IMR-90 (cell line): ENCODE measurements at regions not wholly inside any gene's neighbourhood (a gene's known extent, or its start where the extent isn't known, plus 50 kb on each side); places are given as distances from the start of the nearest gene placed in this dataset.

ENCODE experiments used
- ATAC-seq: fragments of 200-7000 bp; cut with Tn5 transposase; 2 replicates; pipeline ENCODE4 v1.9.1; 2020; ENCODE audit warnings: low read depth, mild to moderate bottlenecking, moderate library complexity
- BruUV-seq: library from RNA; stranded (reverse); fragments of 400-500 nt; replicated peaks from 2 replicates; lab custom pipeline; 2021; lab: Mats Ljungman, UMichigan
- CTCF ChIA-PET: fragments of 300-600 bp; formaldehyde crosslinking; extraction: SDS; loops from one replicate; lab custom pipeline; 2021; ENCODE audit warnings: antibody characterized with exemption; lab: Yijun Ruan, JAX
- POLR2A ChIA-PET: fragments of 300-600 bp; sonication (Branson Sonifier 250); formaldehyde crosslinking; loops from one replicate; lab custom pipeline; 2022; ENCODE audit warnings: antibody characterized with exemption; ENCODE audit not compliant: unreplicated experiment; lab: Charles Lee
- DNase-seq: peaks from one replicate; pipeline ENCODE4 v3.0.0; 2013
- H2AFZ ChIP-seq: replicated peaks from 2 replicates; pipeline ENCODE3; 2013; ENCODE audit warnings: low read length, mild to moderate bottlenecking; ENCODE audit not compliant: poor library complexity
- H2AK5ac ChIP-seq: 2 replicates; pipeline ENCODE4 v1.6.1; 2013; ENCODE audit warnings: low read depth, low read length, inconsistent platforms
- H2AK9ac ChIP-seq: replicated peaks from 2 replicates; pipeline ENCODE3; 2013; ENCODE audit warnings: mild to moderate bottlenecking, low read depth, low read length, moderate library complexity; ENCODE audit not compliant: poor library complexity
- H2BK120ac ChIP-seq: 2 replicates; pipeline ENCODE4 v1.6.1; 2013; ENCODE audit warnings: low read depth, low read length, inconsistent platforms
- H2BK15ac ChIP-seq: 3 replicates; pipeline ENCODE4 v1.6.1; 2013; ENCODE audit warnings: low read depth, low read length, inconsistent platforms
- H2BK20ac ChIP-seq: 2 replicates; pipeline ENCODE4 v1.6.1; 2013; ENCODE audit warnings: low read depth, mild to moderate bottlenecking, inconsistent platforms, low read length, moderate library complexity
- H2BK5ac ChIP-seq: 2 replicates; pipeline ENCODE4 v1.6.1; 2013; ENCODE audit warnings: mild to moderate bottlenecking, low read depth, low read length, inconsistent platforms; ENCODE audit not compliant: poor library complexity, severe bottlenecking
- H3K14ac ChIP-seq: replicated peaks from 2 replicates; pipeline ENCODE4 v1.6.1; 2013; ENCODE audit warnings: low read depth, low read length, inconsistent platforms
- H3K18ac ChIP-seq: 2 replicates; pipeline ENCODE4 v1.6.1; 2013; ENCODE audit warnings: low read depth, low read length, control low read depth
- H3K23ac ChIP-seq: 2 replicates; pipeline ENCODE4 v1.6.1; 2013; ENCODE audit warnings: low read depth, low read length, inconsistent platforms
- H3K27ac ChIP-seq: 2 replicates; pipeline ENCODE4 v1.5.1; 2013; ENCODE audit warnings: mild to moderate bottlenecking, control low read depth, low read length; ENCODE audit not compliant: insufficient read depth
- H3K27me3 ChIP-seq: 2 replicates; pipeline ENCODE4 v1.6.1; 2013; ENCODE audit warnings: low read length; ENCODE audit not compliant: control insufficient read depth, insufficient read depth
- H3K36me3 ChIP-seq: 2 replicates; pipeline ENCODE4 v1.6.1; 2013; ENCODE audit warnings: low read length, mixed read lengths; ENCODE audit not compliant: control insufficient read depth, insufficient read depth
- H3K4ac ChIP-seq: 2 replicates; pipeline ENCODE4 v1.6.1; 2013; ENCODE audit warnings: low read depth, low read length, inconsistent platforms
- H3K4me1 ChIP-seq: 2 replicates; pipeline ENCODE4 v1.6.1; 2013; ENCODE audit warnings: low read length, mixed read lengths; ENCODE audit not compliant: control insufficient read depth, insufficient read depth
- H3K4me2 ChIP-seq: 2 replicates; pipeline ENCODE4 v1.6.1; 2013; ENCODE audit warnings: low read depth, mild to moderate bottlenecking, control low read depth, low read length, moderate library complexity
- H3K4me3 ChIP-seq: 2 replicates; pipeline ENCODE4 v1.5.1; 2013; ENCODE audit warnings: low read depth, mild to moderate bottlenecking, control low read depth, low read length, moderate library complexity; ENCODE audit not compliant: insufficient read depth
- H3K56ac ChIP-seq: 2 replicates; pipeline ENCODE4 v1.6.1; 2013; ENCODE audit warnings: low read length, inconsistent platforms; ENCODE audit not compliant: insufficient read depth; ENCODE audit errors: extremely low read depth
- H3K79me1 ChIP-seq, 2 experiments: 2 replicates each; pipeline ENCODE4 v1.6.1; 2013; ENCODE audit warnings: low read length in 2 of 2, inconsistent platforms in 1 of 2, low read depth in 1 of 2
- H3K9ac ChIP-seq: 2 replicates; pipeline ENCODE4 v1.6.1; 2013; ENCODE audit warnings: low read depth, low read length, control low read depth
- H3K9me1 ChIP-seq: 2 replicates; pipeline ENCODE4 v1.6.1; 2013; ENCODE audit warnings: low read length, inconsistent platforms; ENCODE audit not compliant: insufficient read depth
- H3K9me3 ChIP-seq: 2 replicates; pipeline ENCODE4 v1.6.1; 2013; ENCODE audit warnings: low read length; ENCODE audit not compliant: control insufficient read depth, insufficient read depth
- H4K20me1 ChIP-seq: 2 replicates; pipeline ENCODE4 v1.6.1; 2013; ENCODE audit warnings: low read length, inconsistent platforms; ENCODE audit not compliant: insufficient read depth
- H4K5ac ChIP-seq: 2 replicates; pipeline ENCODE4 v1.6.1; 2013; ENCODE audit warnings: mild to moderate bottlenecking, low read depth, low read length, control low read depth
- H4K8ac ChIP-seq, 2 experiments: 2 replicates each; pipeline ENCODE4 v1.6.1; 2013; ENCODE audit warnings: low read depth in 2 of 2, low read length in 2 of 2, control low read depth in 1 of 2, inconsistent platforms in 1 of 2
- H4K91ac ChIP-seq: 2 replicates; pipeline ENCODE4 v1.6.1; 2013; ENCODE audit warnings: low read depth, low read length, inconsistent platforms; ENCODE audit not compliant: insufficient read depth
- BHLHE40 ChIP-seq: fragments of 150-350 bp; IDR thresholded peaks from 2 replicates; pipeline ENCODE4 v1.6.1; 2016; ENCODE audit warnings: mild to moderate bottlenecking, low read depth, low read length
- CEBPB ChIP-seq: IDR thresholded peaks from 2 replicates; pipeline ENCODE4 v1.6.1; 2012; ENCODE audit warnings: low read depth, low read length, improper control_type of control experiment
- CHD1 ChIP-seq: IDR thresholded peaks from 2 replicates; pipeline ENCODE4 v1.6.1; 2012; ENCODE audit warnings: low read depth, low read length, improper control_type of control experiment
- ELK1 ChIP-seq: fragments of 150-350 bp; IDR thresholded peaks from 2 replicates; pipeline ENCODE4 v1.6.1; 2016; ENCODE audit warnings: low read depth, mild to moderate bottlenecking, low read length, moderate library complexity, borderline replicate concordance
- FOS ChIP-seq: fragments of 150-350 bp; IDR thresholded peaks from 2 replicates; pipeline ENCODE4 v1.6.1; 2016; ENCODE audit warnings: low read depth, low read length
- MAFK ChIP-seq: IDR thresholded peaks from 2 replicates; pipeline ENCODE4 v1.6.1; 2012; ENCODE audit warnings: low read depth, low read length, improper control_type of control experiment
- MAZ ChIP-seq: IDR thresholded peaks from 2 replicates; pipeline ENCODE4 v1.6.1; 2012; ENCODE audit warnings: low read depth, mild to moderate bottlenecking, low read length, improper control_type of control experiment, moderate library complexity, borderline replicate concordance
- MXI1 ChIP-seq: IDR thresholded peaks from 2 replicates; pipeline ENCODE4 v1.6.1; 2012; ENCODE audit warnings: low read depth, mild to moderate bottlenecking, low read length, moderate library complexity, borderline replicate concordance
- NFE2L2 ChIP-seq: fragments of 150-350 bp; IDR thresholded peaks from 2 replicates; pipeline ENCODE4 v1.6.1; 2016; ENCODE audit warnings: low read depth, mild to moderate bottlenecking, low read length
- POLR2A ChIP-seq: IDR thresholded peaks from 2 replicates; pipeline ENCODE4 v1.6.1; 2012; ENCODE audit warnings: mild to moderate bottlenecking, low read depth, low read length
- RAD21 ChIP-seq: IDR thresholded peaks from 2 replicates; pipeline ENCODE4 v1.6.1; 2012; ENCODE audit warnings: low read length, improper control_type of control experiment
- RCOR1 ChIP-seq: IDR thresholded peaks from 2 replicates; pipeline ENCODE4 v1.6.1; 2012; ENCODE audit warnings: mild to moderate bottlenecking, low read length, improper control_type of control experiment; ENCODE audit not compliant: insufficient replicate concordance
- RFX5 ChIP-seq: IDR thresholded peaks from 2 replicates; pipeline ENCODE4 v1.8.0; 2012; ENCODE audit warnings: low read depth, mild to moderate bottlenecking, low read length, moderate library complexity
- SMC3 ChIP-seq: fragments of 150-350 bp; IDR thresholded peaks from 2 replicates; pipeline ENCODE4 v1.6.1; 2016; ENCODE audit warnings: low read depth, mild to moderate bottlenecking, antibody characterized with exemption, low read length, moderate library complexity
- WGBS, 2 experiments: methylation state at CpG; one replicate each; pipeline versions ENCODE4 v1.1.5 to v1.1.7; 2013; ENCODE audit warnings: missing lambda C conversion rate in 2 of 2; ENCODE audit not compliant: insufficient read length in 1 of 2; ENCODE audit errors: extremely low coverage in 2 of 2; 5-methylcytosine and 5-hydroxymethylcytosine counted together
- dilution Hi-C: fragments of 300-500 bp; cut with HindIII; formaldehyde crosslinking; loops from one replicate; pipeline ENCODE4 v1.14.3; 2018; ENCODE audit warnings: low sequenced_read_pairs; ENCODE audit not compliant: unreplicated experiment
- in situ Hi-C: fragments of 300-500 bp; cut with MboI; formaldehyde crosslinking; loops from 3 replicates; pipeline ENCODE4 v1.14.3; 2019; ENCODE audit warnings: low sequenced_read_pairs, inconsistent platforms, mixed read lengths
- intact Hi-C: fragments of 100-400 bp; cut with micrococcal nuclease; formaldehyde crosslinking; loops from 2 replicates; pipeline ENCODE4 v1.10.0; 2022
- TF ChIP-seq, protein P1 (sequence below): fragments of 150-350 bp; IDR thresholded peaks from 2 replicates; pipeline ENCODE4 v1.6.1; 2017; ENCODE audit warnings: mild to moderate bottlenecking, antibody characterized with exemption, low read length, low read depth
- TF ChIP-seq, protein P2 (sequence below): conservative IDR thresholded peaks from 2 replicates; pipeline ENCODE4 v1.5.1; 2012; ENCODE audit warnings: mild to moderate bottlenecking, low read depth, low read length, improper control_type of control experiment

- H2AK5ac ChIP-seq = no peak overlapping the region
- TF ChIP-seq SMC3 = no peak
- TF ChIP-seq CEBPB = no peak
- TF ChIP-seq FOS = no peak
- TF ChIP-seq RFX5 = no peak
- no peak for TF ChIP-seq RAD21
- TF ChIP-seq, protein P1, sequence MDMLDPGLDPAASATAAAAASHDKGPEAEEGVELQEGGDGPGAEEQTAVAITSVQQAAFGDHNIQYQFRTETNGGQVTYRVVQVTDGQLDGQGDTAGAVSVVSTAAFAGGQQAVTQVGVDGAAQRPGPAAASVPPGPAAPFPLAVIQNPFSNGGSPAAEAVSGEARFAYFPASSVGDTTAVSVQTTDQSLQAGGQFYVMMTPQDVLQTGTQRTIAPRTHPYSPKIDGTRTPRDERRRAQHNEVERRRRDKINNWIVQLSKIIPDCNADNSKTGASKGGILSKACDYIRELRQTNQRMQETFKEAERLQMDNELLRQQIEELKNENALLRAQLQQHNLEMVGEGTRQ = no peak
- TF ChIP-seq ELK1 = no peak
- no peak for TF ChIP-seq RCOR1
- TF ChIP-seq, protein P2, sequence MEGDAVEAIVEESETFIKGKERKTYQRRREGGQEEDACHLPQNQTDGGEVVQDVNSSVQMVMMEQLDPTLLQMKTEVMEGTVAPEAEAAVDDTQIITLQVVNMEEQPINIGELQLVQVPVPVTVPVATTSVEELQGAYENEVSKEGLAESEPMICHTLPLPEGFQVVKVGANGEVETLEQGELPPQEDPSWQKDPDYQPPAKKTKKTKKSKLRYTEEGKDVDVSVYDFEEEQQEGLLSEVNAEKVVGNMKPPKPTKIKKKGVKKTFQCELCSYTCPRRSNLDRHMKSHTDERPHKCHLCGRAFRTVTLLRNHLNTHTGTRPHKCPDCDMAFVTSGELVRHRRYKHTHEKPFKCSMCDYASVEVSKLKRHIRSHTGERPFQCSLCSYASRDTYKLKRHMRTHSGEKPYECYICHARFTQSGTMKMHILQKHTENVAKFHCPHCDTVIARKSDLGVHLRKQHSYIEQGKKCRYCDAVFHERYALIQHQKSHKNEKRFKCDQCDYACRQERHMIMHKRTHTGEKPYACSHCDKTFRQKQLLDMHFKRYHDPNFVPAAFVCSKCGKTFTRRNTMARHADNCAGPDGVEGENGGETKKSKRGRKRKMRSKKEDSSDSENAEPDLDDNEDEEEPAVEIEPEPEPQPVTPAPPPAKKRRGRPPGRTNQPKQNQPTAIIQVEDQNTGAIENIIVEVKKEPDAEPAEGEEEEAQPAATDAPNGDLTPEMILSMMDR = no peak
- no peak for TF ChIP-seq POLR2A
- no peak for TF ChIP-seq MXI1
- no peak for TF ChIP-seq MAFK
- TF ChIP-seq CHD1 = no peak
- TF ChIP-seq NFE2L2 = no peak
- no peak for TF ChIP-seq MAZ
- no peak for TF ChIP-seq BHLHE40
- H4K8ac ChIP-seq = no peak overlapping the region
- H3K36me3 ChIP-seq = no peaks in the 10 kb centered on the region
- no peak overlapping the region for H3K9ac ChIP-seq
- dilution Hi-C loops (no loop called here), in situ Hi-C loops (no loop called here), intact Hi-C loops (loop anchor here (10.0 kb wide), 1 partner anchor 1745 kb away; no protein-coding TSS in a partner anchor)
- H2BK120ac ChIP-seq = no peak overlapping the region
- no peak overlapping the region for H2BK5ac ChIP-seq
- no peak overlapping the region for H2AFZ ChIP-seq
- no peak overlapping the region for H3K56ac ChIP-seq
- no CpG with 5 or more reads among the region's 3 CpGs for WGBS, 2 experiments
- BruUV-seq = no TSS peak
- H4K91ac ChIP-seq = no peak overlapping the region
- H2BK15ac ChIP-seq = no peak overlapping the region
- H3K23ac ChIP-seq = no peak overlapping the region
- no peak overlapping the region for H2AK9ac ChIP-seq
- H3K18ac ChIP-seq = no peak overlapping the region
- H3K4me3 ChIP-seq = no peak overlapping the region
- no peak overlapping the region for H4K5ac ChIP-seq
- H3K4ac ChIP-seq = no peak overlapping the region
- H3K9me3 ChIP-seq = no peaks in the 10 kb centered on the region
- ChIA-PET POLR2A (interaction anchor here (0.6 kb wide), 1 partner anchor 81 kb away, joined by 5 read pairs; no protein-coding TSS in a partner anchor), CTCF (interaction anchor here (0.6 to 1.4 kb wide), 2 partner anchors 12 to 1992 kb away, joined by 3 to 4 read pairs; no protein-coding TSS in a partner anchor)
- DNase-seq (no peak), ATAC-seq (no peak)
- no peak overlapping the region for H3K4me2 ChIP-seq
- H3K79me1 ChIP-seq = no peaks in the 10 kb centered on the region
- no peak overlapping the region for H3K27ac ChIP-seq
- no peak overlapping the region for H2BK20ac ChIP-seq
- no peaks in the 10 kb centered on the region for H4K20me1 ChIP-seq
- H3K14ac ChIP-seq = no peak overlapping the region
- no peaks in the 10 kb centered on the region for H3K9me1 ChIP-seq
- peaks cover 13% of the 10 kb centered on the region for H3K27me3 ChIP-seq
- no peaks in the 10 kb centered on the region; the same call in 1 of the 2 replicates for H3K4me1 ChIP-seq
These were observed 64.9 kb upstream of the KLHL25 start for GRCh38 chr15:85859671-85860070.
